ENCODE measurements at regions not wholly inside any gene's neighbourhood (a gene's known extent, or its start where the extent isn't known, plus 50 kb on each side); places are given as distances from the start of the nearest gene placed in this dataset.

- no peak for DNase-seq (ENCODE audit: low spot score in 2 of 2, unreplicated experiment in 2 of 2)
Measured at GRCh38 chr3:78143000-78143399, 1103.1 kb downstream of the ROBO2 start.

GRCh38 chr3:78148986-78149717 lies 1109.3 kb downstream of the ROBO2 start:
- Mint-ChIP-seq H3K9me3 (peaks cover 26% of the 10 kb centered on the region), H3K4me3 (no peak overlapping the region)

More at GRCh38 chr3:78143000-78143399, 1103.1 kb downstream of the ROBO2 start:
- no peak overlapping the region for H3K4me3 Mint-ChIP-seq
- H3K9me3 Mint-ChIP-seq, result peaks cover 42% of the 10 kb centered on the region
- no peak for TF ChIP-seq CTCF (IDR thresholded peaks at IDR 0.05; ENCODE audit: unreplicated experiment)
- no peaks in the 10 kb centered on the region for H3K27me3 Mint-ChIP-seq (ENCODE audit: low read depth)
- no peak overlapping the region for H3K27ac Mint-ChIP-seq
- H3K36me3 Mint-ChIP-seq, result peaks cover 6% of the 10 kb centered on the region
- H3K4me1 Mint-ChIP-seq, result peaks cover 11% of the 10 kb centered on the region

GRCh38 chr3:78153973-78154372 lies 1114.1 kb downstream of the ROBO2 start:
- no peaks in the 10 kb centered on the region for H3K36me3 Mint-ChIP-seq
- H3K4me3 Mint-ChIP-seq, result no peak overlapping the region
- H3K4me1 Mint-ChIP-seq, result no peaks in the 10 kb centered on the region
- H3K27me3 Mint-ChIP-seq (ENCODE audit: low read depth), result no peaks in the 10 kb centered on the region
- no peak for DNase-seq (ENCODE audit: low spot score in 2 of 2, unreplicated experiment in 2 of 2)
- TF ChIP-seq CTCF (IDR thresholded peaks at IDR 0.05; ENCODE audit: unreplicated experiment), result no peak
- peaks cover 27% of the 10 kb centered on the region for H3K9me3 Mint-ChIP-seq
- no peak overlapping the region for H3K27ac Mint-ChIP-seq

More at GRCh38 chr3:78148986-78149717, 1109.3 kb downstream of the ROBO2 start:
- no peak overlapping the region for H3K27ac Mint-ChIP-seq
- no peak for TF ChIP-seq CTCF (IDR thresholded peaks at IDR 0.05; ENCODE audit: unreplicated experiment)
- DNase-seq (ENCODE audit: low spot score in 2 of 2, unreplicated experiment in 2 of 2), result no peak
- no peaks in the 10 kb centered on the region for H3K36me3 Mint-ChIP-seq
- no peaks in the 10 kb centered on the region for H3K27me3 Mint-ChIP-seq (ENCODE audit: low read depth)
- H3K4me1 Mint-ChIP-seq, result no peaks in the 10 kb centered on the region

GRCh38 chr3:78154521-78155186 lies 1114.8 kb downstream of the ROBO2 start:
- no peak for DNase-seq (ENCODE audit: low spot score in 2 of 2, unreplicated experiment in 2 of 2)
- Mint-ChIP-seq H3K4me3 (no peak overlapping the region), H3K36me3 (no peaks in the 10 kb centered on the region), H3K4me1 (no peaks in the 10 kb centered on the region), H3K27me3 (ENCODE audit: low read depth) (no peaks in the 10 kb centered on the region), H3K9me3 (peaks cover 27% of the 10 kb centered on the region), H3K27ac (no peak overlapping the region)
- no peak for TF ChIP-seq CTCF (IDR thresholded peaks at IDR 0.05; ENCODE audit: unreplicated experiment)

- TF ChIP-seq CTCF (IDR thresholded peaks at IDR 0.05; ENCODE audit: unreplicated experiment), result no peak
- Mint-ChIP-seq H3K9me3 (peaks cover 13% of the 10 kb centered on the region), H3K27me3 (ENCODE audit: low read depth) (no peaks in the 10 kb centered on the region), H3K36me3 (no peaks in the 10 kb centered on the region), H3K4me1 (peaks cover 11% of the 10 kb centered on the region), H3K4me3 (no peak overlapping the region), H3K27ac (no peak overlapping the region)
- DNase-seq (ENCODE audit: low spot score in 2 of 2, unreplicated experiment in 2 of 2), result no peak
Measured at GRCh38 chr3:78161736-78162135, 1121.8 kb downstream of the ROBO2 start.

Data from mesothelial cell of epicardium (in vitro differentiated cells).